Transverse colon (tissue), 4 donors: ENCODE measurements at regions not wholly inside any gene's neighbourhood (a gene's known extent, or its start where the extent isn't known, plus 50 kb on each side); places are given as distances from the start of the nearest gene placed in this dataset.

Source experiments
- DNase-seq: peaks from one replicate; pipeline ENCODE4 v3.0.0-alpha.2; 2019
- H3K27ac ChIP-seq, 4 donors: fragments of 200-600 bp; sonication (generic); 2 replicates each; pipeline ENCODE4 v1.5.1; 2016 to 2018; ENCODE audit warnings: inconsistent platforms in 4 of 4
- H3K27me3 ChIP-seq: fragments of 200-600 bp; sonication (generic); 2 replicates; pipeline ENCODE4 v1.5.1; 2017; ENCODE audit warnings: inconsistent platforms
- H3K36me3 ChIP-seq, 4 donors: fragments of 200-600 bp; sonication (generic); 2 replicates each; pipeline ENCODE4 v1.5.1; 2017 to 2019; ENCODE audit warnings: inconsistent platforms in 4 of 4
- H3K4me1 ChIP-seq, 4 donors: fragments of 200-600 bp; sonication (generic); 2 replicates each; pipeline ENCODE4 v1.5.1; 2017 to 2020; ENCODE audit warnings: inconsistent platforms in 4 of 4
- H3K4me3 ChIP-seq, 4 donors: fragments of 200-600 bp; sonication (generic); 1 replicate in 1 of 4; 2 replicates in 3 of 4; pipeline versions ENCODE4 v1.5.1 to v1.6.1; 2017 to 2019; ENCODE audit warnings: inconsistent platforms in 4 of 4
- H3K9me3 ChIP-seq, 2 donors: fragments of 200-600 bp; sonication (generic); 2 replicates each; pipeline ENCODE4 v1.5.1; 2017 to 2019; ENCODE audit warnings: inconsistent platforms in 2 of 2
- CTCF ChIP-seq, 5 experiments: fragments of 200-600 bp in 3 of 5; fragments of 450-650 bp in 2 of 5; sonication (generic) in 3 of 5; IDR thresholded peaks; 1 replicate in 2 of 5; 2 replicates in 3 of 5; pipeline ENCODE4 v1.5.1; 2016 to 2017; ENCODE audit warnings: antibody characterized with exemption in 5 of 5, inconsistent platforms in 3 of 5, mild to moderate bottlenecking in 2 of 5, moderate library complexity in 1 of 5
- EP300 ChIP-seq: sonication (generic); formaldehyde crosslinking; IDR thresholded peaks from one replicate; pipeline ENCODE4 v1.6.1; 2017; ENCODE audit warnings: antibody characterized with exemption, low read depth
- POLR2A ChIP-seq: fragments of 450-650 bp; IDR thresholded peaks from one replicate; pipeline ENCODE4 v1.6.1; 2016; ENCODE audit warnings: antibody characterized with exemption, mild to moderate bottlenecking, moderate library complexity
- POLR2AphosphoS5 ChIP-seq, 3 donors: sonication (generic); formaldehyde crosslinking; IDR thresholded peaks; one replicate each; pipeline ENCODE4 v1.6.1; 2016; ENCODE audit warnings: antibody characterized with exemption in 3 of 3
- WGBS, 2 donors: methylation state at CpG; one replicate each; pipeline ENCODE4 v1.1.5; 2018; ENCODE audit warnings: low coverage in 1 of 2; 5-methylcytosine and 5-hydroxymethylcytosine counted together
- in situ Hi-C, 4 donors: fragments of 200-750 bp; cut with MboI; loops; one replicate each; pipeline versions ENCODE4 v1.15.0 to v1.15.1; 2017; ENCODE audit warnings: low sequenced_read_pairs in 3 of 4, low pct_ligation_motif_present in 1 of 4, low pct_unique_long_range_greater_than_20kb in 1 of 4
- intact Hi-C: fragments of 100-400 bp; cut with DNase I; formaldehyde crosslinking; loops from one replicate; pipeline ENCODE4 v1.15.1; 2023; ENCODE audit warnings: low total_unique reads

GRCh38 chr11:104328512-104328907 is 164.6 kb upstream of the PDGFD start:
- Histone ChIP-seq H3K4me3 (no peak overlapping the region), H3K27ac (no peak overlapping the region), H3K9me3 (no peaks in the 10 kb centered on the region), H3K4me1 (no peaks in the 10 kb centered on the region), H3K36me3 (no peaks in the 10 kb centered on the region), H3K27me3 (no peaks in the 10 kb centered on the region)
- in situ Hi-C loops, result no loop called here
- TF ChIP-seq EP300 (no peak), POLR2A (no peak), POLR2AphosphoS5 (IDR thresholded peaks at IDR 0.05) (no peak), CTCF (IDR thresholded peaks at IDR 0.05) (no peak)
- intact Hi-C loops, result no loop called here
- no peak for DNase-seq
- 73% methylated on average over 4 of the region's 4 CpGs for WGBS, 2 donors

- H3K9me3 ChIP-seq, result no peaks in the 10 kb centered on the region
- H3K4me1 ChIP-seq, result no peaks in the 10 kb centered on the region
- no peak for DNase-seq
- no peak overlapping the region for H3K4me3 ChIP-seq
- TF ChIP-seq POLR2AphosphoS5 (IDR thresholded peaks at IDR 0.05), result no peak
- TF ChIP-seq EP300, result no peak
- no peak for TF ChIP-seq POLR2A
- no peak for TF ChIP-seq CTCF (IDR thresholded peaks at IDR 0.05)
- WGBS, 2 donors, result 64 to 66% methylated on average over 6 of the region's 6 CpGs
- intact Hi-C loops, result no loop called here
- no peak overlapping the region for H3K27ac ChIP-seq
- H3K36me3 ChIP-seq, result no peaks in the 10 kb centered on the region
- in situ Hi-C loops, result no loop called here
- no peaks in the 10 kb centered on the region for H3K27me3 ChIP-seq
Measured at GRCh38 chr11:104327861-104328511, 164.0 kb upstream of the PDGFD start.

- H3K4me3 ChIP-seq, result no peak overlapping the region
- H3K4me1 ChIP-seq, result no peaks in the 10 kb centered on the region
- no peaks in the 10 kb centered on the region for H3K9me3 ChIP-seq
- no peak for DNase-seq
- no peak for TF ChIP-seq POLR2A
- TF ChIP-seq POLR2AphosphoS5 (IDR thresholded peaks at IDR 0.05), result no peak
- TF ChIP-seq EP300, result no peak
- no peak for TF ChIP-seq CTCF (IDR thresholded peaks at IDR 0.05)
- in situ Hi-C loops, result no loop called here
- intact Hi-C loops, result no loop called here
- H3K36me3 ChIP-seq, result no peaks in the 10 kb centered on the region
- 80 to 90% methylated on average over 1 of the region's 1 CpG for WGBS, 2 donors
- H3K27me3 ChIP-seq, result no peaks in the 10 kb centered on the region
- H3K27ac ChIP-seq, result no peak overlapping the region
Measured at GRCh38 chr11:104325093-104325492, 161.1 kb upstream of the PDGFD start.

GRCh38 chr11:104324276-104324675 is 160.3 kb upstream of the PDGFD start:
- intact Hi-C loops, result no loop called here
- H3K27me3 ChIP-seq, result no peaks in the 10 kb centered on the region
- H3K4me1 ChIP-seq, result no peaks in the 10 kb centered on the region
- 90 to 100% methylated on average over 1 of the region's 1 CpG for WGBS, 2 donors
- no peak for DNase-seq
- TF ChIP-seq POLR2A (no peak), POLR2AphosphoS5 (IDR thresholded peaks at IDR 0.05) (no peak), CTCF (IDR thresholded peaks at IDR 0.05) (no peak), EP300 (no peak)
- in situ Hi-C loops, result no loop called here
- no peak overlapping the region for H3K4me3 ChIP-seq
- no peaks in the 10 kb centered on the region for H3K9me3 ChIP-seq
- no peak overlapping the region for H3K27ac ChIP-seq
- no peaks in the 10 kb centered on the region for H3K36me3 ChIP-seq
